ENCODE measurements at regions not wholly inside any gene's neighbourhood (a gene's known extent, or its start where the extent isn't known, plus 50 kb on each side); places are given as distances from the start of the nearest gene placed in this dataset.

- DNase-seq (ENCODE audit: low read depth), result no peak
These were observed 72.0 kb upstream of the ODC1 start for GRCh38 chr2:10520154-10520553.

- no peak for DNase-seq (ENCODE audit: low read depth)
These were observed 71.2 kb upstream of the ODC1 start for GRCh38 chr2:10519394-10519740.

GRCh38 chr2:10518470-10519393 lies 70.6 kb upstream of the ODC1 start:
- no peak for DNase-seq (ENCODE audit: low read depth)

- no peak for DNase-seq (ENCODE audit: low read depth)
These were observed 69.4 kb upstream of the ODC1 start for GRCh38 chr2:10517351-10518043.

GRCh38 chr2:10515887-10516286 lies 67.8 kb upstream of the ODC1 start:
- no peak for DNase-seq (ENCODE audit: low read depth)

- DNase-seq (ENCODE audit: low read depth), result peak; percentile 81
These were observed 66.6 kb upstream of the ODC1 start for GRCh38 chr2:10514743-10515142.

- DNase-seq (ENCODE audit: low read depth), result no peak
These were observed 66.1 kb upstream of the ODC1 start for GRCh38 chr2:10514273-10514672.

- no peak for DNase-seq (ENCODE audit: low read depth)
These were observed 65.1 kb upstream of the ODC1 start for GRCh38 chr2:10513201-10513600.

- DNase-seq (ENCODE audit: low read depth), result no peak
These were observed 59.9 kb upstream of the ODC1 start for GRCh38 chr2:10508038-10508437.

- DNase-seq (ENCODE audit: low read depth), result no peak
These were observed 59.0 kb upstream of the ODC1 start for GRCh38 chr2:10507106-10507505.

GRCh38 chr2:10504994-10505820 lies 57.1 kb upstream of the ODC1 start:
- DNase-seq (ENCODE audit: low read depth), result no peak

- no peak for DNase-seq (ENCODE audit: low read depth)
These were observed 56.4 kb upstream of the ODC1 start for GRCh38 chr2:10504370-10504993.

- no peak for DNase-seq (ENCODE audit: low read depth)
These were observed 54.6 kb upstream of the ODC1 start for GRCh38 chr2:10502803-10503107.

GRCh38 chr2:10501980-10502802 lies 54.1 kb upstream of the ODC1 start:
- no peak for DNase-seq (ENCODE audit: low read depth)

GRCh38 chr2:10501451-10501961 lies 53.4 kb upstream of the ODC1 start:
- no peak for DNase-seq (ENCODE audit: low read depth)

- no peak for DNase-seq (ENCODE audit: low read depth)
These were observed 52.7 kb upstream of the ODC1 start for GRCh38 chr2:10500601-10501361.

GRCh38 chr2:10499911-10500521 lies 51.9 kb upstream of the ODC1 start:
- no peak for DNase-seq (ENCODE audit: low read depth)

GRCh38 chr2:10499275-10499907 lies 51.3 kb upstream of the ODC1 start:
- DNase-seq (ENCODE audit: low read depth), result peak; percentile 42
